ENCODE measurements at regions not wholly inside any gene's neighbourhood (a gene's known extent, or its start where the extent isn't known, plus 50 kb on each side); places are given as distances from the start of the nearest gene placed in this dataset.

DNA sequence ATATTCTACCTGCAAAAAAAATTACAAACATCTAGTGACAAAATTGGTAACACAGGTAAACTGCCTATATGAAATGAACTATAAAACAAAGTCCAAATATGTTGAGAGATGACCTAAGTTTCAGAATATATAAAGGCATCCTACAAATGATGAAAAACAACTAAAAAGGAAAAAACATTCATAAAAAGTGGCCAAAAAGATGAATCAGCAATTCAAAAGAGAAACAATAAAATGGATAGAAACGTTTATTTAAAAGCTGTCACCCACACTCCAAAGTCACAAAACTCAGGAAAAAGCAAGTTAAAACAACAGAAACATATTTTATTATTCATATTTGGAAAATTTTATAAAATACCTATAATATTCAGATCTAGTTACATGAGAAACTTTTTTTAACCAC lies 106.5 kb upstream of the DCN start:
- TF ChIP-seq, protein P1, sequence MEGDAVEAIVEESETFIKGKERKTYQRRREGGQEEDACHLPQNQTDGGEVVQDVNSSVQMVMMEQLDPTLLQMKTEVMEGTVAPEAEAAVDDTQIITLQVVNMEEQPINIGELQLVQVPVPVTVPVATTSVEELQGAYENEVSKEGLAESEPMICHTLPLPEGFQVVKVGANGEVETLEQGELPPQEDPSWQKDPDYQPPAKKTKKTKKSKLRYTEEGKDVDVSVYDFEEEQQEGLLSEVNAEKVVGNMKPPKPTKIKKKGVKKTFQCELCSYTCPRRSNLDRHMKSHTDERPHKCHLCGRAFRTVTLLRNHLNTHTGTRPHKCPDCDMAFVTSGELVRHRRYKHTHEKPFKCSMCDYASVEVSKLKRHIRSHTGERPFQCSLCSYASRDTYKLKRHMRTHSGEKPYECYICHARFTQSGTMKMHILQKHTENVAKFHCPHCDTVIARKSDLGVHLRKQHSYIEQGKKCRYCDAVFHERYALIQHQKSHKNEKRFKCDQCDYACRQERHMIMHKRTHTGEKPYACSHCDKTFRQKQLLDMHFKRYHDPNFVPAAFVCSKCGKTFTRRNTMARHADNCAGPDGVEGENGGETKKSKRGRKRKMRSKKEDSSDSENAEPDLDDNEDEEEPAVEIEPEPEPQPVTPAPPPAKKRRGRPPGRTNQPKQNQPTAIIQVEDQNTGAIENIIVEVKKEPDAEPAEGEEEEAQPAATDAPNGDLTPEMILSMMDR (IDR thresholded peaks at IDR 0.05): no peak
- TF ChIP-seq POLR2A (IDR thresholded peaks at IDR 0.05) (no peak), POLR2AphosphoS5 (IDR thresholded peaks at IDR 0.05) (no peak), EP300 (IDR thresholded peaks at IDR 0.05) (no peak)

Data from sigmoid colon (tissue), 4 donors.